Osteoblast (primary cell): ENCODE measurements at regions not wholly inside any gene's neighbourhood (a gene's known extent, or its start where the extent isn't known, plus 50 kb on each side); places are given as distances from the start of the nearest gene placed in this dataset.

Source experiments
- DNase-seq: peaks from one replicate; pipeline ENCODE4 v3.0.0; 2011; ENCODE audit warnings: low spot score, mixed read lengths; ENCODE audit not compliant: insufficient read length; ENCODE audit errors: missing footprints
- H2AFZ ChIP-seq: 2 replicates; pipeline ENCODE4 v1.6.0; 2011; ENCODE audit warnings: mild to moderate bottlenecking, low read length
- H3K27ac ChIP-seq: 2 replicates; pipeline ENCODE4 v1.5.1; 2011; ENCODE audit warnings: mild to moderate bottlenecking, low read depth, low read length, moderate library complexity
- H3K27me3 ChIP-seq: 2 replicates; pipeline ENCODE4 v1.6.0; 2012; ENCODE audit warnings: mild to moderate bottlenecking, control low read depth, inconsistent platforms, low read length, moderate library complexity; ENCODE audit not compliant: insufficient read depth
- H3K36me3 ChIP-seq: 2 replicates; pipeline ENCODE4 v1.5.1; 2011; ENCODE audit warnings: mild to moderate bottlenecking, low read length, control low read depth, moderate library complexity; ENCODE audit not compliant: insufficient read depth
- H3K4me1 ChIP-seq: 2 replicates; pipeline ENCODE4 v1.5.1; 2011; ENCODE audit warnings: mild to moderate bottlenecking, low read length, control low read depth, moderate library complexity; ENCODE audit not compliant: insufficient read depth
- H3K4me2 ChIP-seq: 2 replicates; pipeline ENCODE4 v1.6.0; 2011; ENCODE audit warnings: mild to moderate bottlenecking, low read length; ENCODE audit not compliant: insufficient read depth
- H3K4me3 ChIP-seq: fragments of 200-600 bp; sonication (generic); 3 replicates; pipeline ENCODE4 v1.5.1; 2012; ENCODE audit warnings: mild to moderate bottlenecking, low read length, inconsistent platforms; ENCODE audit not compliant: insufficient read depth
- H3K79me2 ChIP-seq: 2 replicates; pipeline ENCODE4 v1.6.0; 2012; ENCODE audit warnings: mild to moderate bottlenecking, low read length, control low read depth, inconsistent platforms; ENCODE audit not compliant: insufficient read depth
- H3K9me3 ChIP-seq: 2 replicates; pipeline ENCODE4 v1.5.1; 2011; ENCODE audit warnings: low read depth, low read length, control low read depth
- H4K20me1 ChIP-seq: 2 replicates; pipeline ENCODE4 v1.6.0; 2012; ENCODE audit warnings: mild to moderate bottlenecking, low read length, control low read depth; ENCODE audit not compliant: insufficient read depth
- CTCF ChIP-seq: IDR thresholded peaks from 2 replicates; pipeline ENCODE4 v1.5.1; 2011; ENCODE audit warnings: mild to moderate bottlenecking, low read depth, low read length, moderate library complexity; ENCODE audit errors: extremely low read depth

GRCh38 chr3:34859746-34860145, 779.6 kb upstream of the ARPP21 start:
- no peak for TF ChIP-seq CTCF
- Histone ChIP-seq H3K4me2 (no peak overlapping the region), H3K79me2 (no peaks in the 10 kb centered on the region), H3K36me3 (no peaks in the 10 kb centered on the region), H3K4me3 (no peak overlapping the region), H2AFZ (no peak overlapping the region), H4K20me1 (no peaks in the 10 kb centered on the region), H3K27me3 (no peaks in the 10 kb centered on the region), H3K9me3 (no peaks in the 10 kb centered on the region), H3K27ac (no peak overlapping the region), H3K4me1 (no peaks in the 10 kb centered on the region)
- no peak for DNase-seq

GRCh38 chr3:34862456-34862855, 776.9 kb upstream of the ARPP21 start:
- no peak for DNase-seq
- TF ChIP-seq CTCF, result no peak
- no peak overlapping the region for H3K4me3 ChIP-seq
- no peak overlapping the region for H2AFZ ChIP-seq
- H4K20me1 ChIP-seq, result no peaks in the 10 kb centered on the region
- H3K36me3 ChIP-seq, result no peaks in the 10 kb centered on the region
- H3K9me3 ChIP-seq, result no peaks in the 10 kb centered on the region
- H3K4me2 ChIP-seq, result no peak overlapping the region
- H3K79me2 ChIP-seq, result no peaks in the 10 kb centered on the region
- no peaks in the 10 kb centered on the region for H3K4me1 ChIP-seq
- H3K27ac ChIP-seq, result no peak overlapping the region
- no peaks in the 10 kb centered on the region for H3K27me3 ChIP-seq

GRCh38 chr3:34863485-34863884, 775.8 kb upstream of the ARPP21 start:
- no peak overlapping the region for H2AFZ ChIP-seq
- no peak for DNase-seq
- no peaks in the 10 kb centered on the region for H3K9me3 ChIP-seq
- no peak overlapping the region for H3K4me2 ChIP-seq
- no peaks in the 10 kb centered on the region for H3K79me2 ChIP-seq
- H4K20me1 ChIP-seq, result no peaks in the 10 kb centered on the region
- H3K4me1 ChIP-seq, result no peaks in the 10 kb centered on the region
- H3K4me3 ChIP-seq, result no peak overlapping the region
- H3K27me3 ChIP-seq, result no peaks in the 10 kb centered on the region
- no peaks in the 10 kb centered on the region for H3K36me3 ChIP-seq
- H3K27ac ChIP-seq, result no peak overlapping the region
- no peak for TF ChIP-seq CTCF

DNA sequence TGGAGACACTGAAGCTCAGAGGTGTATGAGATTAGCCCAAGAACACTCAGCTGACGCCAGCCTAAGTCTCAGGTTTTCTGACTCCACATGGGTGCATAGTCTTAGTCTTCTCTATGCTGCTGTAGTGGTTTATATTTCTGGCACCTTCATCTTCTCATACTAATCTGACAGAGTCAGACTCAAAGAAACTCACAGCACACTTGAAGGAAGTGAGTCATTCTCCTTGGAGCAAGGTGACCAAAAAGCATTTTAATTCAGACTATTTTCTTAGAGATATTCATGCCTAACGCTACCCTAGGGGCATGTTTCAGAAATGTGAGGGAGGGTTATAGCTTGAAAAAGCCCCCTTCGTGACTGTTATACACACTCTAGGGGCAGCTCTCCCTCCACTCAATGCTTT, 775.3 kb upstream of the ARPP21 start:
- no peaks in the 10 kb centered on the region for H3K27me3 ChIP-seq
- H4K20me1 ChIP-seq, result no peaks in the 10 kb centered on the region
- H3K9me3 ChIP-seq, result no peaks in the 10 kb centered on the region
- no peak overlapping the region for H3K27ac ChIP-seq
- H3K4me1 ChIP-seq, result no peaks in the 10 kb centered on the region
- TF ChIP-seq CTCF, result no peak
- H3K79me2 ChIP-seq, result no peaks in the 10 kb centered on the region
- H3K4me2 ChIP-seq, result no peak overlapping the region
- no peak overlapping the region for H2AFZ ChIP-seq
- H3K4me3 ChIP-seq, result no peak overlapping the region
- DNase-seq, result no peak
- no peaks in the 10 kb centered on the region for H3K36me3 ChIP-seq
